ENCODE measurements at regions not wholly inside any gene's neighbourhood (a gene's known extent, or its start where the extent isn't known, plus 50 kb on each side); places are given as distances from the start of the nearest gene placed in this dataset.

DNA sequence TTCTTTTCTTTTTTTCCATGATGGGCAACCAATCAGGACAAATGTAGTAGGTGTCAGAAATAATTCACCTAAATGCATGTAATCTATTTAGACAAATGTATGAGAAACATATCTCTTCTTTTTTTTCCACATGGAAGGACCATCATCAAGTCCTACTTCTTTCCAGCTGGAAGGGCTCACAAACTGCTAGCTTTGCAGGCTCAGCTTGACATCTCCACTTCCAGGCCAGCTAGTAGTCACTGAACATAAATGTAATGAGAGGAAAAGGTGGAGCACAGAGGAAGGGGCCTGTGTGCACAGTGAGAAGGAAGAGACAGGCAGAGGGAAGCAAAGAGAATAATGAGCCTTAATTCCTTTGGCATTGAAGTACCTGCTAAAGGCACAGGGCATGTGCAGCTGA is 504.9 kb downstream of the MCTP2 start:
- TF ChIP-seq TAF1 (IDR thresholded peaks at IDR 0.05; ENCODE audit: low read depth, low read length) (no peak), SPI1 (IDR thresholded peaks at IDR 0.05; ENCODE audit: low read depth, low read length) (no peak), POLR2A (IDR thresholded peaks at IDR 0.05; ENCODE audit: low read depth, low read length) (no peak), POLR2AphosphoS5 (IDR thresholded peaks at IDR 0.05; ENCODE audit: low read depth, low read length) (no peak), PAX5 (IDR thresholded peaks at IDR 0.05; ENCODE audit: insufficient read depth, low read length, severe bottlenecking) (no peak)

Data from GM12891 (cell line).